WTC11 (cell line): ENCODE measurements at regions not wholly inside any gene's neighbourhood (a gene's known extent, or its start where the extent isn't known, plus 50 kb on each side); places are given as distances from the start of the nearest gene placed in this dataset.

Experiments used
- ATAC-seq: fragments of 200-7000 bp; cut with Tn5 transposase; 2 replicates; pipeline ENCODE4 v1.10.0; 2021; ENCODE audit warnings: mild to moderate bottlenecking, moderate library complexity
- CTCF ChIA-PET: fragments of 300-600 bp; sonication (Branson Sonifier 250); formaldehyde crosslinking; loops from one replicate; lab custom pipeline; 2021; ENCODE audit warnings: antibody characterized with exemption; lab: Charles Lee
- POLR2A ChIA-PET: fragments of 350-600 bp; sonication (Branson Sonifier 250); formaldehyde crosslinking; loops from one replicate; lab custom pipeline; 2021; ENCODE audit warnings: antibody characterized with exemption; lab: Charles Lee
- DNase-seq: peaks from one replicate; pipeline ENCODE4 v3.0.0; 2021; ENCODE audit warnings: low spot score
- H3K27ac Mint-ChIP-seq: 2 replicates; pipeline ENCODE4 v1.8.0; 2021; ENCODE audit warnings: mixed read lengths
- H3K27me3 Mint-ChIP-seq: 2 replicates; pipeline ENCODE4 v1.8.0; 2021; ENCODE audit warnings: low read depth, mild to moderate bottlenecking, moderate library complexity, mixed read lengths
- H3K36me3 Mint-ChIP-seq: 2 replicates; pipeline ENCODE4 v1.8.0; 2021; ENCODE audit warnings: mixed read lengths
- H3K4me1 Mint-ChIP-seq: 2 replicates; pipeline ENCODE4 v1.8.0; 2022; ENCODE audit warnings: mixed read lengths
- H3K4me3 Mint-ChIP-seq: 2 replicates; pipeline ENCODE4 v1.8.0; 2021; ENCODE audit warnings: mild to moderate bottlenecking, moderate library complexity, mixed read lengths
- H3K9me3 Mint-ChIP-seq: 2 replicates; pipeline ENCODE4 v1.8.0; 2021; ENCODE audit warnings: mixed read lengths
- IRF2 ChIP-seq: sonication (generic); formaldehyde crosslinking; IDR thresholded peaks from 2 replicates; pipeline ENCODE4 v1.8.0; 2022; ENCODE audit warnings: low read depth, missing genetic modification reagents, borderline replicate concordance
- NR3C1 ChIP-seq: sonication (generic); formaldehyde crosslinking; conservative IDR thresholded peaks from 2 replicates; pipeline ENCODE4 v1.8.1; 2023; ENCODE audit warnings: low read depth, mild to moderate bottlenecking, missing genetic modification reagents
- TF ChIP-seq, protein P1 (sequence below): sonication (generic); formaldehyde crosslinking; IDR thresholded peaks from 2 replicates; pipeline ENCODE4 v1.8.0; 2023; ENCODE audit warnings: missing genetic modification reagents, mild to moderate bottlenecking, borderline replicate concordance
- TF ChIP-seq, protein P2 (sequence below): sonication (generic); formaldehyde crosslinking; IDR thresholded peaks from 2 replicates; pipeline ENCODE4 v1.8.0; 2022; ENCODE audit warnings: missing genetic modification reagents
- TF ChIP-seq, protein P3 (sequence below): sonication (generic); formaldehyde crosslinking; IDR thresholded peaks from 2 replicates; pipeline ENCODE4 v1.8.0; 2022; ENCODE audit warnings: mild to moderate bottlenecking, missing genetic modification reagents

DNA sequence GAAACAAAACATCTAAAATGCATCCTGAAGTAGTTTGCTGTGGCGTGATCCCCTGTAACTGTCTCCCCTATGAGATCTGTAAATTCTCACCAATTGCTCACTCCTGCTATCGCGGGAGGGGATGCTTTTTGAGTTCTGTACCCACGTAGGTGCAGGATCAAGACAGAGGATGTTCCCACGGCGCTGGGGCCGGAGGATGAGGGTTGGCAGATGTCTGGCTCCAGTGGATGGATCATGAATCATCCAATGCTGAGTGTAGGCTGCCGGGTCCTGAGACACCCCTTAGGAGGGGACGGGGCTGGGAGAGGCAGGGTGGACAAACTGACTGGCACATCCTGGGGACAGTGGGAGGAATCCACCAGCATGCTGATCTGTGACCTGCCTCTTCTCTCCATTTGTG lies 224.4 kb downstream of the USP6NL start:
- Mint-ChIP-seq H3K4me1 (peaks cover 12% of the 10 kb centered on the region), H3K9me3 (peaks cover 10% of the 10 kb centered on the region; the same call in 1 of the 2 replicates), H3K27me3 (no peaks in the 10 kb centered on the region; the same call in 1 of the 2 replicates), H3K27ac (no peak overlapping the region), H3K4me3 (no peak overlapping the region), H3K36me3 (no peaks in the 10 kb centered on the region)
- TF ChIP-seq, protein P1, sequence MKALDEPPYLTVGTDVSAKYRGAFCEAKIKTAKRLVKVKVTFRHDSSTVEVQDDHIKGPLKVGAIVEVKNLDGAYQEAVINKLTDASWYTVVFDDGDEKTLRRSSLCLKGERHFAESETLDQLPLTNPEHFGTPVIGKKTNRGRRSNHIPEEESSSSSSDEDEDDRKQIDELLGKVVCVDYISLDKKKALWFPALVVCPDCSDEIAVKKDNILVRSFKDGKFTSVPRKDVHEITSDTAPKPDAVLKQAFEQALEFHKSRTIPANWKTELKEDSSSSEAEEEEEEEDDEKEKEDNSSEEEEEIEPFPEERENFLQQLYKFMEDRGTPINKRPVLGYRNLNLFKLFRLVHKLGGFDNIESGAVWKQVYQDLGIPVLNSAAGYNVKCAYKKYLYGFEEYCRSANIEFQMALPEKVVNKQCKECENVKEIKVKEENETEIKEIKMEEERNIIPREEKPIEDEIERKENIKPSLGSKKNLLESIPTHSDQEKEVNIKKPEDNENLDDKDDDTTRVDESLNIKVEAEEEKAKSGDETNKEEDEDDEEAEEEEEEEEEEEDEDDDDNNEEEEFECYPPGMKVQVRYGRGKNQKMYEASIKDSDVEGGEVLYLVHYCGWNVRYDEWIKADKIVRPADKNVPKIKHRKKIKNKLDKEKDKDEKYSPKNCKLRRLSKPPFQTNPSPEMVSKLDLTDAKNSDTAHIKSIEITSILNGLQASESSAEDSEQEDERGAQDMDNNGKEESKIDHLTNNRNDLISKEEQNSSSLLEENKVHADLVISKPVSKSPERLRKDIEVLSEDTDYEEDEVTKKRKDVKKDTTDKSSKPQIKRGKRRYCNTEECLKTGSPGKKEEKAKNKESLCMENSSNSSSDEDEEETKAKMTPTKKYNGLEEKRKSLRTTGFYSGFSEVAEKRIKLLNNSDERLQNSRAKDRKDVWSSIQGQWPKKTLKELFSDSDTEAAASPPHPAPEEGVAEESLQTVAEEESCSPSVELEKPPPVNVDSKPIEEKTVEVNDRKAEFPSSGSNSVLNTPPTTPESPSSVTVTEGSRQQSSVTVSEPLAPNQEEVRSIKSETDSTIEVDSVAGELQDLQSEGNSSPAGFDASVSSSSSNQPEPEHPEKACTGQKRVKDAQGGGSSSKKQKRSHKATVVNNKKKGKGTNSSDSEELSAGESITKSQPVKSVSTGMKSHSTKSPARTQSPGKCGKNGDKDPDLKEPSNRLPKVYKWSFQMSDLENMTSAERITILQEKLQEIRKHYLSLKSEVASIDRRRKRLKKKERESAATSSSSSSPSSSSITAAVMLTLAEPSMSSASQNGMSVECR (CRISPR knock-in tag) = no peak
- TF ChIP-seq, protein P2, sequence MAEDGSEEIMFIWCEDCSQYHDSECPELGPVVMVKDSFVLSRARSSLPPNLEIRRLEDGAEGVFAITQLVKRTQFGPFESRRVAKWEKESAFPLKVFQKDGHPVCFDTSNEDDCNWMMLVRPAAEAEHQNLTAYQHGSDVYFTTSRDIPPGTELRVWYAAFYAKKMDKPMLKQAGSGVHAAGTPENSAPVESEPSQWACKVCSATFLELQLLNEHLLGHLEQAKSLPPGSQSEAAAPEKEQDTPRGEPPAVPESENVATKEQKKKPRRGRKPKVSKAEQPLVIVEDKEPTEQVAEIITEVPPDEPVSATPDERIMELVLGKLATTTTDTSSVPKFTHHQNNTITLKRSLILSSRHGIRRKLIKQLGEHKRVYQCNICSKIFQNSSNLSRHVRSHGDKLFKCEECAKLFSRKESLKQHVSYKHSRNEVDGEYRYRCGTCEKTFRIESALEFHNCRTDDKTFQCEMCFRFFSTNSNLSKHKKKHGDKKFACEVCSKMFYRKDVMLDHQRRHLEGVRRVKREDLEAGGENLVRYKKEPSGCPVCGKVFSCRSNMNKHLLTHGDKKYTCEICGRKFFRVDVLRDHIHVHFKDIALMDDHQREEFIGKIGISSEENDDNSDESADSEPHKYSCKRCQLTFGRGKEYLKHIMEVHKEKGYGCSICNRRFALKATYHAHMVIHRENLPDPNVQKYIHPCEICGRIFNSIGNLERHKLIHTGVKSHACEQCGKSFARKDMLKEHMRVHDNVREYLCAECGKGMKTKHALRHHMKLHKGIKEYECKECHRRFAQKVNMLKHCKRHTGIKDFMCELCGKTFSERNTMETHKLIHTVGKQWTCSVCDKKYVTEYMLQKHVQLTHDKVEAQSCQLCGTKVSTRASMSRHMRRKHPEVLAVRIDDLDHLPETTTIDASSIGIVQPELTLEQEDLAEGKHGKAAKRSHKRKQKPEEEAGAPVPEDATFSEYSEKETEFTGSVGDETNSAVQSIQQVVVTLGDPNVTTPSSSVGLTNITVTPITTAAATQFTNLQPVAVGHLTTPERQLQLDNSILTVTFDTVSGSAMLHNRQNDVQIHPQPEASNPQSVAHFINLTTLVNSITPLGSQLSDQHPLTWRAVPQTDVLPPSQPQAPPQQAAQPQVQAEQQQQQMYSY (CRISPR knock-in tag) = no peak
- TF ChIP-seq, protein P3, sequence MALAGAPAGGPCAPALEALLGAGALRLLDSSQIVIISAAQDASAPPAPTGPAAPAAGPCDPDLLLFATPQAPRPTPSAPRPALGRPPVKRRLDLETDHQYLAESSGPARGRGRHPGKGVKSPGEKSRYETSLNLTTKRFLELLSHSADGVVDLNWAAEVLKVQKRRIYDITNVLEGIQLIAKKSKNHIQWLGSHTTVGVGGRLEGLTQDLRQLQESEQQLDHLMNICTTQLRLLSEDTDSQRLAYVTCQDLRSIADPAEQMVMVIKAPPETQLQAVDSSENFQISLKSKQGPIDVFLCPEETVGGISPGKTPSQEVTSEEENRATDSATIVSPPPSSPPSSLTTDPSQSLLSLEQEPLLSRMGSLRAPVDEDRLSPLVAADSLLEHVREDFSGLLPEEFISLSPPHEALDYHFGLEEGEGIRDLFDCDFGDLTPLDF = no peak
- no peak for TF ChIP-seq NR3C1 (CRISPR knock-in tag)
- no peak for TF ChIP-seq IRF2 (CRISPR knock-in tag)
- ATAC-seq (no peak), DNase-seq (no peak)
- ChIA-PET POLR2A (no interaction called here), CTCF (interaction anchor here (0.6 to 1.1 kb wide), 3 partner anchors 8 to 422 kb away, joined by 3 to 4 read pairs (median 3); no protein-coding TSS in a partner anchor)
